NCI-H82 treated with DMSO at 0.1 percent for 48 hours (cell line): ENCODE measurements at regions not wholly inside any gene's neighbourhood (a gene's known extent, or its start where the extent isn't known, plus 50 kb on each side); places are given as distances from the start of the nearest gene placed in this dataset.
"Not testable (repeated sequence)": the region's sequence is repeated elsewhere in the genome, so short reads cannot be mapped to it uniquely, and the experiment has no call there.

ENCODE experiments used
- DNase-seq: peaks from one replicate; lab custom pipeline; 2025; ENCODE audit not compliant: unreplicated experiment; lab: John Stamatoyannopoulos, UW

GRCh38 chr13:76630629-76631230 is 255.5 kb downstream of the KCTD12 start:
- no peak for DNase-seq

GRCh38 chr13:76622315-76623040 is 263.7 kb downstream of the KCTD12 start:
- DNase-seq, result no peak

GRCh38 chr13:76621705-76622104 is 264.5 kb downstream of the KCTD12 start:
- DNase-seq, result no peak

GRCh38 chr13:76620036-76620435 is 266.2 kb downstream of the KCTD12 start:
- no peak for DNase-seq

GRCh38 chr13:76619631-76620030 is 266.6 kb downstream of the KCTD12 start:
- DNase-seq, result no peak

GRCh38 chr13:76610819-76611415 is 275.3 kb downstream of the KCTD12 start:
- no peak for DNase-seq

- no peak for DNase-seq
Measured at GRCh38 chr13:76609643-76610042, 276.6 kb downstream of the KCTD12 start.

GRCh38 chr13:76607866-76608265 is 278.3 kb downstream of the KCTD12 start:
- no peak for DNase-seq

- no peak for DNase-seq
Measured at GRCh38 chr13:76600081-76600480, 286.1 kb downstream of the KCTD12 start.

GRCh38 chr13:76597868-76598267 is 288.3 kb downstream of the KCTD12 start:
- no peak for DNase-seq

GRCh38 chr13:76596216-76596615 is 290.0 kb downstream of the KCTD12 start:
- DNase-seq, result no peak

GRCh38 chr13:76594435-76594834 is 291.8 kb downstream of the KCTD12 start:
- DNase-seq, result no peak

GRCh38 chr13:76586842-76587241 is 299.4 kb downstream of the KCTD12 start:
- no peak for DNase-seq

- DNase-seq, result no peak
Measured at GRCh38 chr13:76579701-76580100, 306.5 kb downstream of the KCTD12 start.

GRCh38 chr13:76575634-76576033 is 310.6 kb downstream of the KCTD12 start:
- DNase-seq, result not testable (repeated sequence)

- no peak for DNase-seq
Measured at GRCh38 chr13:76570510-76570971, 315.7 kb downstream of the KCTD12 start.

- DNase-seq, result no peak
Measured at GRCh38 chr13:76556627-76557026, 329.6 kb downstream of the KCTD12 start.

GRCh38 chr13:76552807-76553206 is 333.4 kb downstream of the KCTD12 start:
- DNase-seq, result no peak

GRCh38 chr13:76552041-76552772 is 334.0 kb downstream of the KCTD12 start:
- DNase-seq, result no peak

- DNase-seq, result no peak
Measured at GRCh38 chr13:76542176-76542575, 344.0 kb downstream of the KCTD12 start.

- DNase-seq, result no peak
Measured at GRCh38 chr13:76538004-76538403, 348.2 kb downstream of the KCTD12 start.

GRCh38 chr13:76533251-76533650 is 353.0 kb downstream of the KCTD12 start:
- DNase-seq, result no peak
